NCI-H187 (cell line): ENCODE measurements at regions not wholly inside any gene's neighbourhood (a gene's known extent, or its start where the extent isn't known, plus 50 kb on each side); places are given as distances from the start of the nearest gene placed in this dataset.

Experiments
- DNase-seq, 2 experiments: peaks; one replicate each; lab custom pipeline; 2025; lab: John Stamatoyannopoulos, UW

DNA sequence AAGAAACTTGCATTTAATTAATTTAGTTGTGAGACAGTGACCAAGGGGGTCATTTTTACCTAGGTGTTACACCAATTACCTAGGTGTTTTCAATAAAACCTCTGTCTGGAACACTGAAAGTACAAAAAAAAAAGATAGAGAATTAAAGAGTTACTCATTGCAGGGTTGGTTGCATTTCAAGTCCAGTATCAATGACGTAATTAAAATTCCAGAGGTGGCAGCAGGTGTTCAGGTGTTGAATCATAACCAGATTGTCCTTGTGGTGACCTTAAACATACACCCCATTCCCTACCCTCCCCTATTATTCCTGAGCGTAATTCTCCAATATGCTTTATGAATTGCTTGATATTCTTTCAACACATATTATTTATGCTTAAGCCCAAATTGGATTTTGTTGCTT is 352.0 kb upstream of the SLC8A1 start:
- no peak for DNase-seq

DNA sequence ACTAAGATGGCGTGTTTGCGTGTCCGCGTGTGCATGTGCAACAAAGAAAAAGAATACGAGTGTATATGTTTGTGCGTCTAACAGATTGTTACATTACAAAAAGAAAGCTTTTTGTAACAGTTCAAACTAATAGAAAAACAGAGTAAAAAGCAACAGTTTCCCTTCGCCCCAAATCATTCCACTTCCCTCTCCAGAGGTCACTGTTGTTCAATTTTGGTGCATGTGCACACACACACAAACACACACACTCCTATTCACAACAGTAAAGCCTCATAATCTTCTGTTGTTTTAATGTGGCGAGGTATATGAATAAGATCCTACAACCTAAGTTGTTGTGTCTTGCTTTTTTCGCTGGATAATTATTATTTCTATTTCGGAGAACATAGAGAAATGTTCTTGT is 357.3 kb upstream of the SLC8A1 start:
- DNase-seq, result no peak

DNA sequence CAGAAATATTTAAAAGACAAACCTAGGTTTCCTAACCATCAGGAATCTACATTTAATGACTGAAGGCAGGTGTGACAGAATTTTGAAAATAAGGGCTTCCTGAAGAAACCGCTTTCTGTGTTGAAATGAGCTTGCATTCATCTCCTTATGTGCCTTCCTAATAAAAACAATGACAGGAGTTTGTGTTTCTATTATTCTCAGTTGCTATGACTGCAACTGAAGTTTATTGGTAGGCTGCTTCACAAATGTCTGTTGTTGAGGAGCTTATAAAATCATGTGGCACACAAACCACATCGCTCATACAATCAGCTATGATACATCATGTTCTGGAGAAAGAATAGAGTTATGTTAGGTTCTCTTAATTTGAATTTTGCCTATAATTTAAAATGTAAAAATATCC is 362.7 kb upstream of the SLC8A1 start:
- no peak for DNase-seq

DNA sequence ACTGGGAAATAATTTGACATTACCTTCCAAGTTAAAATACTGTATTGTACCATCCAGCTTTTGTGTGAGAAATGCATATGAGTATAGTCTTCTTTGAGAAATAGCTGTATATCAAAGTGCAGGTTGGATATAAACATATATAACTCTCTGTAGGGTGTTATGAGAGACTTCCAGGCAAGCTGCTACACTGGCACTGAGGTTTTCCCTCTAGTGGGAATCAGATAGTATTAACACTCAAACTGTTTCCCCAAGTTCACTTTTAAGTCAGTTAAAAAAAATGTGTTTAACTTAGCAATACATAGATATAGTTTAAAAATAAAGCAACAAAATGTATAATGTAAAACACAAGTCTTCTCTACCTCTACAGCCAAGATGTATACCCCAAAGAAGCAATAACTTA is 368.4 kb upstream of the SLC8A1 start:
- DNase-seq, result no peak

DNA sequence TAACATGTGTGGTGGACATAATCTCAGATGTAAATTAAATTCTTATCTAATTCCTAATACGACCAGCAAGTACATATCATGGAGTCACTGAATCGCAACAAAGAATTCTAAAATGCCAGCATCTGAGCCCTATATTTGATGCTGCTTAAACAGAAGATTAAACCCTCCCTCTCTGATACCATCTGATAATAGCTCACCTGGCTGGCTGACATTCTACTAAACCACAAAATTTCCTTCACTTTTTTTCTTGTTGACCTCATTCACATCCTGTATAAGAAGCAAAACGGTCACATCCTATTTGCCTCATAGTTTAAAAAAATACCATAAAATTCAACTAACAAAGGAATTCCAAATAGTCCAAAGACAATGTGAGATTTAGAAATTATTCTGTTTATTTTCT is 371.6 kb upstream of the SLC8A1 start:
- DNase-seq, result no peak

DNA sequence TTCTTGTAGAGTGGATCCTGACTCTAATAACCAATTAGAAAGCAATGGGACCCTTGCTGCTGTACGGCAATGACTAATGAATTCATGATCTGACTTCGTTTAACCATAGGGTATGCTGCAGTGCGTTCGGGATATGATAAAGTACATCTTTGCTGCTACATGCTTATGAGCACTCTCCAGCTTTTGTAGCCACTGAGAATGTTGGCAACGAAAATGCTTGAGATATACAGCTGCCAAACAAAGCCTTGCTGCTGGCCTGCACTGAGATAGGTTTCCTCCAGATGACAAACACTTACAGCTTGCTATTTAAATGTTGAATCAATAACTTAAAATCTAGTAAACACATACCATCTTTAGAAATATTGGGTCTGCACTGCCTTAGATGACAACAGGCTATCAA is 372.4 kb upstream of the SLC8A1 start:
- no peak for DNase-seq

DNA sequence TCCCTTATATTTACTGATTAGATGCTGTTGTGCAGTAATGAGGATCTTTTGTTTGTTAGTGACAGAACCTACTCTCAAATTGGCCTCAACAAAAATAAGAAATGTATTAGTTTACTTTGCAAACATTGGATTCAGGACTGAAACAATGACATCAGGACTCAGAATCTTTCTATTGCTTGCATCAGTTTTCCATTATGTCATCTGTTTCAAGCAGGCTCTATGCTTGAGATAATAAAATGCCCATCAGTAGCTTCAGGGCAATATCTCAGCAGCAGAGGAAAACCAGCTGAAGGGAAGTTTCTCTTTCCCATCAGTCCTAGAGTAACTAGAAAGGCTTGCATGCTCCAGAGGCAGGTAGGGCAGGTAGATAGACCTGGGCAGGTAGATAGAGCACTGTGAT is 375.5 kb upstream of the SLC8A1 start:
- no peak for DNase-seq

DNA sequence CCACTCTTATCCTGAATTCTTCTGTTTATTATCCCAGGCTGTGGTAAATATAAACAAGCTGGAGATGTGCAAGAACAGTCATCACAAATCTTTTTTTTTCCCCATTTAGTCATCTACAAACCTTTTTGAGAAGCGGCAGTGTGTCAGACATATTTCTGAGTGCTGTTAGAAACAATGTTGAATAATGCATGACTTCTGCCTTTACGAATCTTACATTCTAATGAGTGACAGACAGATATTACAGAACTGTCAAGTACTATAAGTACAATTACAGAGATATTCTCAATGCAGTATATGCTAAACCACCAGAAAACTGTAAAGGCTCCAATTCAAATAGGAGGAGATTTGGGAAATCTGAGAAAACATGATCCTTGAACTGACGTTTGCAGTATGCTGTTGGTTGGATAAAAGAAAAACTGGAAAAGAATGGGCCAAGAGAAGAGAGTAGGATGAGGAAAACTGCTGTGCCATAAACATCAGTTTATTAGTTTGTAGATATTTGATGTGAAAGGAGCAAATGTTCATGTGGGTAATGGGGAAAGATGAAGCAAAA is 379.5 kb upstream of the SLC8A1 start:
- DNase-seq, result no peak

DNA sequence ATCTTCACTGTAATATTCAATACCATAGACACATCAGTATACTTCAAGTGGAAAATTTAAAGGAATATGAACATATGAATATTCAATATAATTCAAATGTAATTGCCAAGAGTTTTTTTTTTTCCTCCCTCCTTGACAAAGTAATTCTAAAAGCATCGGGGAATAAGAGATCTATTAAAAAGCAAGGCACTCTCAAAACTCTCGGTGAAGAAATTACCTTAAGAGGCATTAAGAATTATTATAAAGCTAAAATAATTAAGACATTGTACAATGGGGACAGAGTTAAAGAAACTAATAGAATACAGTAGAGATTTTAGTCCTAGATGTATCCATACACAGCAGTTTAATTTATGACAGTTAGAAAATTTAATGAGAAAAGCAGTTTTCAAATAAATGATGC is 390.0 kb upstream of the SLC8A1 start:
- DNase-seq, result no peak

DNA sequence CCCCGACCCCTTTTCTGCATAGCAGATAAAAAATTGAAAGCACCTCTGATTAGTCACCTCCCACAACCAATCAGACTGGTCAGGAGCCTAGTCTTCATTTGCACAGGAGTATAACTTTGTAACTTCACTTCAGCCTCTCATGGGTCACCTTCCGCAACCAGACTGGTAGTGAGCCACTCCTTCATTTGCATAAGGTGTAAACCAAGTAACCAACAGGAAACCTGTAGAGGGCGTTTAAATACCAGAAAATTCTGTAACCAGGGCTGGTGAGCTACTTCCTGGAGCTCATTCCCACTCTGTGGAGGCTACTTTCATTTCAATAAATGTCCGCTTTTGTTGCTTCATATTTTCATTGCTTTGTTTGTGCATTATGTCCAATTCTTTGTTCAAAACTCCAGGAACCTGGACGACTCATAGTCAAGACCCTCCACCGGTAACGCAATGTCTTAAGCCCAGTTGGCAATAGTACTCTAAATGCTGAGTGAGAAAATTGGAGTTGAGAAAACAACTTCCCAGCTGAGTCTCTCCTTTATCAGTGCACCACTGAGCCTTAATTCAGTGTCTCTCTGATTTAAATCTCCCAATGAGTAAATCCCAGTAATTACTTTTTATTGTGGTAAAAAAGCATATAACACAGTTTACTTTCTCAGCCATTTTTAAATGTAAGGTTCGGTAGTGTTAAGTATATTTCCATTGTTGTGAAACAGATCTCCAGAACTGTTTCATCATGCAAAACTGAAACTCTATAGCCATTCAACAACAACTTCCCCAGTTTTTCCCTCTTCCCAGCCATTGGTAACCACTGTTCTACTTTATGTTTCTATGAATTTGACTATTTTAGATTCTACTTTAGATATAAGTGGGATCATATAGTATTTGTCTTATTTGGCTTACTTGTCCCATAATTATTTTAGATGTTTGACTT is 392.7 kb upstream of the SLC8A1 start:
- DNase-seq, result no peak

DNA sequence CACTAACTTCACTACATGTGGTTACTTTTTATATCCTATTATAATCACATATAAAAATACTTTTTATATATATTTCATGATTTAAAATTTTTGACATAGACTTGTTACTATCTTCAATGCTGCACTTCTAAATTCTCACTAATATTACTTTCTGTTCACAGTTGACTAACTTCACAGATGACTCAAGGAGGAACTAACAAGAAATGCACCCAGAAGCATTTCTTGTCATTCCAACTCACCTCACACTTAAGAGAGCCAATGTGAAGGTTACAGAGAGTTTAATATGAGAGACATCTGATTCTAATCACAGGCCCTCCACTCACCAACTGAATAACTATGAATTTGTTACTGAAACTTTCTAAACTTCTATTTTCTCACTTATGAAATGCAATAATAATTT is 399.8 kb upstream of the SLC8A1 start:
- DNase-seq, result no peak

DNA sequence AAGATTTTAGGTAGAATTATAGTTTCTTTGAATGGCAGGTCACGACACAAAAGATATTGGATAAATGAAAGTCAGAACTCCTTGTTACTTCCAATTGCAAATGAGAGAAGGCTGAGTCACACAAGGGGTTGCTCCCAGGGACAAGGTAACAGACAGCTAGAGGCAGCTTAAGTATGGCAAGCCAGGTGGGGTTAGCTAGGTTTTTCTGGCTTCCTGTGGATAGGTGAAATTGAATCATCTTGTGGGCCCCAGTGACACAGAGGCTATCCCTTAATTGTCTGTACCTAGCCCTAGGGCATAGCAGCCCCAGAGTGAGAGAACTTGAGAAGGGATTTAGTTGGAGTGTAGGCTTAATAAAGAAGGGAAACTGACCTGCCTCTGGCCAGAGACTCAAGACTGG is 407.7 kb upstream of the SLC8A1 start:
- DNase-seq, result no peak

DNA sequence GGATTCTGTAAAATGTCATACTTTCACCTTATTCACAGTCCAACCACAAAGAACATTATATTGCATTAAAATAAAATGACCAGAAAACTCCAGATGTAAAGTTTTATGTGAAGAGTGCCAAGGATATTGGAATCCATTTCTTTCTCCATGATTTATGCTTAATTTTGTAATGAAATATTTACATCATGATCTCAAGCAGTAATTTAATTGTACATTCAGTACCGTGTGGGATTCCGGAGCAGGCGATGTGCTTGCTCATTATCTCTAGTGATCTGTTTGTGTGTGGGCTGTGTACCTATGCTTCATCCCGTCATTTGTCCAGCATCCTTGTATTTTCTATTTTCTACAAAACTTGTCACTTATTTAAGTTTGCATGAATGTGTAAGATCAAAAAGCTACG is 415.9 kb upstream of the SLC8A1 start:
- DNase-seq, result no peak

DNA sequence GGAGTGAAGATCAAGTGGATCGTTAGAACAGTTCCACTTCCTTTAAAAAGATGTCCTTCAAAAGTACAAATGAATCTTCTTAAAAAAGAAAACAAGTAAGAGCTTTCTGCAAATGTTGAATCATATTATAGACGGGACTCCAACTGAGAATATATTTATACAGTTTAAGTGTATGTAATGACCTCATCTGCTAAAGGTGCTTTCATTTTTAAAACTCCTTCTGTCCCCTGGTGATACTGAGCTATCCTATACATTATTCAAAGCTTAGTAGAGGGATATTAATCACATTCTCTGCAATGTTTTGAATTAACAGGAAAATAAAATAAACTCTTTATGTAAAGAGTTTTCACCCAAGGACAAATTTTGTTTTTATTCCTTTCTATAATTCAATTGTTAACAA is 420.7 kb upstream of the SLC8A1 start:
- DNase-seq, result no peak

DNA sequence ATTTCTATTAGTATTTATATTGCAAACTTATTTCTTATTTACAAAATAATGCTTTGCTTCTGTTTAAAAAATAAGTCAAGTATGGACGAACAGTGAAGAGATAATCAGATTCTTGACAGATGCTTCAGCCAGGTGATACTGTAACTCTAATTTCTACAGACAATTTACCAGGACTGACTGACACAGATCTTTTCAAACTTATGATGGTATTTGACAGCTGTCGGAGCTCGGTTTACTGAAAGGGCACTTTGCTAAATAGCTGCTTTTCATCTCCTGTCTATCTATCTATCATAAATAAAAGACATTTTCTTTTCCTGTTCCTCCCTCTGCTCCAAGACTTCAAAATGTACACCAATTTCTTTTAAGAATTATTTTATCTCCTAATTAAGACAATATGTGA is 422.5 kb upstream of the SLC8A1 start:
- no peak for DNase-seq

DNA sequence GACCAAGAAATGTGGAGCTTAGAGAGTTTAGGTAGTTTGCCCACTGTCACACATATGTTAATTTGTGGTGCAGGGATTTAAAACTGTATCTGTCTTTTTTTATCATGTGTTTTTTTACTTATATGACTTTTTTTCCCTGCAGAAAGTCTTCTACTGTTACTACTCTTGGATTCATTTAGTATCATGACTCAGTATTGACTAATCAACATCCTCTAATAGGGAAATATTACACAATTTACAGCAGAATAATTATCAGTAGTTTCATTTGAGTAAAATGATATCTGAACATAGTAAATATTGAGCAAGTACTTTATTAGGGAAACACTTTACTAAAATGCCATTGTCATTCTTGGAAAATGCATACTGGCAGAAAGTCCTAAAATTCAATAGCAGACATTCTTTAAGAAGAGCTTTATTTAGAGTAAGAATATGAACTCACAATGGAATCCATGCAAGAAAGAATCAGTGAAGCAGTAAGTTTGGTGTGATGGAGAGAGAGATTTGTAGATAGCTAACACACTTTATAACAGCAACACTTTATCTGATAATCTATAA is 425.9 kb upstream of the SLC8A1 start:
- no peak for DNase-seq

DNA sequence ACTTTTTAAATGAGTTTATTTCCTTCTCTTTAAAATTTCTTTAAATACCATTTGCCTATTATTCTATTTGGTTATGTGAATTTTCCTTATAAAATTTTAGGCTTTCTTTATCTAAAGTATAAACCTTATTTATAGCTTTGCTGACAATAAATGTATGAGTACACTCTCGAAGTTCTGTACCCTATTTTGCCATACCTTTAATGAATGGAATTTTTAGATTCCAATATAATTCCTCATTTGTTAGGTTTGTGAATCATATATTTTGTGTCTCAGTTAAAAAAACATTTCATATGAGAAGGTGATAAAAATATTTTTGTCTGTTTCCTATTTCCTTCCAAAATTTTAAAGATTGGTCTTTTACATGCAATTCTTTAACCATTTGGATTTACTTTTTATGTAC is 427.4 kb upstream of the SLC8A1 start:
- no peak for DNase-seq

DNA sequence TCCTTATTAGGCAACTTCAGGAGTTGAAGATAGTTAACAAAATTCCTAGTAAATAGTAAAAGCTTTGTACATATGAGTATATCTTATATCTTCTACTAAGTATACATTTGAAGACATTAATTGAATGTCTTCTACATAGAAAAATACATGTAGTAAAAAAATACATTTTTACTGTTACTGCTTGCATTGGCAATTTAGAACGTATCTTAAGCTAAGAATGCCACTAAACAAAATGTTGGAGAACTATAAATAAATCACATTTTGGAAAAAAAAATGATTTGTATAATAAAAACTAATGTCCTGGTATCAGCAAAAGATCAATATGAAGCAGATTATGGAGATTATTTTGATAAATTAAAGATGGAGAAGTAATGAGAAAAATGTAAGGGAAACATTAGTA is 434.2 kb upstream of the SLC8A1 start:
- no peak for DNase-seq

DNA sequence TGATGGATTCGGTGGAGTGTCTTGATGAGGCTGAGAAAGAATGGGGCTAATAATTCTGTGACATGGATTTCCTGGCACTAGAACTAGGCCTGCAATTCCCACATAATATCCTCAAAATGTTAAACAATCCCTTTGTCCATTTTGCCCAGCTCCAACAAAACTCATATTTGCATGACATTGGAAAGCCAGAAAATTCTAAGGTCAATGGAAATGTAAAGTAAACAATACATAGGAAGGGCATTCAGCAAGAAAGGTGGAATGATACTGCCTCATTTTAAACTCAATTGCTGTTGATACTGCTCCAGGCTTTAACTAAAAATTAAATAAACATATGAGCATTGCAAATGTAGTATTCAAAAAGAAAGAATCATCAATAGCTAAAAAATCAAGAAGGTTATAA is 434.8 kb upstream of the SLC8A1 start:
- DNase-seq, result no peak

DNA sequence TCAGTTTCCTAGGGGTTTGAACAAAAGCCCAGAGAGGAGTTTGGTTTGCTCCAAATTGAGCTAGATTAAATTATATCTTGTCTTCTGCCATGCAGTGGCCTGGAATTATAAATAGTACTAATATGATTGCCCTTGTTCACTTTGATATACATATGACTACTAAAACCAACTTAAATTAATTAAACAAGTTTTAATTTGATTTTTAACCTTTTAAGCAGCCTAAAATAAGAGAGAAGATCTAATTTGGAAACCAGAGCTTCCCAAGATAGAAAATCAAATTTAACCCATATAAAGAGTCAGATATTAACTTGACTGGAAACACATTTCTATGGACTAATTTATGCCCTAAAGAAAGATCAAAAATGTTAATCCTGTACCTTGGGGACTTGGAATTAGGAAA is 444.5 kb upstream of the SLC8A1 start:
- DNase-seq, result no peak

DNA sequence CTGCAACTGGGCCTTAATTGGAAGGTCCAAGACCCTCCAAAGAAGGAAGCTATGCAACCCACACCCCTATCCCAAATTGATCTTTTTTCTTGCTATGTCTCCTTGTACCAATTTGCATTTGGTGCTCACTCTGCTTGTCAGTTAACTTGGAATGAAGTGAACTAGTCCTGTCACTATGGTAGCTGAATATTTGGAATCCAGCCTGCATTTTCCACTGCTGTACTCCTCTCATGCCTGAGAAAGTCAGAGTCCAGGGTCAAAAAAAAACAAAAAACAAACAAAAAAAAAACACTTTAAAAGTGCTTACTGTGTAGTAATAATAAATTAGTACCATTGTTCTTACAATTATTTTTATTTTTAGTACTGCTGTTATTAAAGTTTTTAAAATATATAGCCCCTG is 462.8 kb upstream of the SLC8A1 start:
- DNase-seq, result no peak

DNA sequence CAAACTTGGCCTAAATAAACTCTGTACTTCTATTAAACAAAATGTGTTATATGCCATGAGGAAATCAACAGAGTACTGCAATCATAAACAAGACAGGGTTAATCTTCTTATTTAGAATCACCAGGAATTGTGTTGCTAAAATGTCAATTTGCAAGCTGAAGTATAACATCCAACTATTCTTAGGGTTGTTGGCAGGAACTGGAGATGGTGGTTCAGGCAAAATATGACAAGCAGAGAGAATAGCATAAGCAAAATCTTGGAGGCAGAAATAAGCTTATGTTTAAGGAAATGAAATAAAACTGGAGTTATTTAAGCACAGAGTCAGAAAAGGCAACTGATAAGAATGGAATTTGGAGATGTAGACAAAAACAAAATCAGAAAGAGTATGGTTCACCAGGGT is 463.8 kb upstream of the SLC8A1 start:
- no peak for DNase-seq

DNA sequence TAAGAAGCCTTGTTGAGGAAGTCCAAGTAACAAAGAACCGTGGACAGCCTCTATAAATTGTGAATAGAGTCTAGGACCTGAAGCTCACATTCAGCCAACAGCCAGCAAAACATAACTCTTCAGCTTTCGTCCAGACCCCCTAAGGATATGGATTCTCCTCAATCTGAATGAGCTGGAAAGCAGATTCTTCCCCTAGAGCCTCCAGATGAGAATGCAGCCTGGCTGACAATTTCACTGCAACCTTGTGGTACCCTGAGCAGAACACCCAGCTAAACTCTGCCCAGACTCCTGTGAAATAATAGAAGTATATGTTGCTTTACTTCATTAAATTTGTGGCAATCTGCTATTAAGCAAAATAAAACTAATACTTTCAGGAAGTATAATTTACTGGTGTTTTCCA is 483.5 kb upstream of the SLC8A1 start:
- no peak for DNase-seq

DNA sequence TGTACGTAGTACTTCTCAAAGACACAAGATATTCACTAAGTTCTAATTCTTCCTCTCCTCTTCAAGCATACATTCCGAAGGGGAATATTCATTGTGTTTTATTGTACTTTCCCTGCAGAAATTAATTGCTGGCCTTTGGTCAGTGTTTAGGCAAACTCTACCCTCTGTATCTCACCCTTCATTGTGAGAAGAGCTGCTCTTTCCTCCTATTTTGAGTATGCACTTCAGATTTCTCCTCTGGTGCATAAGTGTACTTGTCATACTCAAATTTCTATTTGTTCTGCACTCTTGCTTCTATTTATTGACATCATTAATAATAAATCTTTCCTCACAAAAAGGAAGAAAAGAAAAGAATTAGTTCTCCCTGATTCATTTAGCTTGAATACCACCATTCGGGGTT is 485.4 kb upstream of the SLC8A1 start:
- DNase-seq, result no peak
